ENCODE measurements at regions not wholly inside any gene's neighbourhood (a gene's known extent, or its start where the extent isn't known, plus 50 kb on each side); places are given as distances from the start of the nearest gene placed in this dataset.
"Not testable (repeated sequence)": the region's sequence is repeated elsewhere in the genome, so short reads cannot be mapped to it uniquely, and the experiment has no call there.

DNA sequence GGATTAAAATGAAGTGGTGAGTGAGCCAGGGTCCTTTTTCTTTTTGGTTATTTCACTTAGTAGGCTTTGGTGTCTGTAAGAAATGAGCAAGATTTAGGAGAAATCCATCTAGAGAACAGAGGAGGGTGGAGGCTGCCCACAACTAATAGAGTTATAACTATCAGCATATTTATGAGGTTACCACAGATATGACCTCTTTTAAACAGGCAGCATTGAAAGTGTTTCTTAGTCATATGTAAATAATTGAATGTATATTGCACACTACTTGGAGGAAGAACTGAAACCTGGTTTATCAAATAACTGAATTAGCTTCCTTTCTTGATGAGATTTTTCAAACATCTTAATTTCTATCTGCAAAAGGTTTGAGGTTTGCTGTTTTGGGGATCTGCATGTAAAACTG is 483.1 kb upstream of the PIK3R1 start:
- FAIRE-seq = no peak

DNA sequence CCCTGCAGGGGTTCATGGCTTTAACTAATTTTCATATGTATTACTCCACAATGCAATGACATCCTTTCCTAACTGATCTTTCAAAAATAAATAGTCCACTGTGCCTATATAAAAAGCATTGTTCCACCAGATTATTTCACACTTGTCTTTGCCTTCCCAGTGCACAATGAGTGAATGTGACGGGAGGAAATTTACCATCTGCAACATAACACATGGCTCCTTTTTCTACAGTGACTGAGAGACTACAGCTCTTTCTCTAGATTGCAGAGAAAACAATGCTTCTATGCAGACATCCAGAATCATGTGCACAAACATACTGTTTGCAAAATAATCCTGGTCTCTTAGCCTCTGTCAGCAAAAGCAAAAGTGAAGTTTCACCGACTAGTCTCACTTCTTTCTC is 483.7 kb upstream of the PIK3R1 start:
- no peak for FAIRE-seq

DNA sequence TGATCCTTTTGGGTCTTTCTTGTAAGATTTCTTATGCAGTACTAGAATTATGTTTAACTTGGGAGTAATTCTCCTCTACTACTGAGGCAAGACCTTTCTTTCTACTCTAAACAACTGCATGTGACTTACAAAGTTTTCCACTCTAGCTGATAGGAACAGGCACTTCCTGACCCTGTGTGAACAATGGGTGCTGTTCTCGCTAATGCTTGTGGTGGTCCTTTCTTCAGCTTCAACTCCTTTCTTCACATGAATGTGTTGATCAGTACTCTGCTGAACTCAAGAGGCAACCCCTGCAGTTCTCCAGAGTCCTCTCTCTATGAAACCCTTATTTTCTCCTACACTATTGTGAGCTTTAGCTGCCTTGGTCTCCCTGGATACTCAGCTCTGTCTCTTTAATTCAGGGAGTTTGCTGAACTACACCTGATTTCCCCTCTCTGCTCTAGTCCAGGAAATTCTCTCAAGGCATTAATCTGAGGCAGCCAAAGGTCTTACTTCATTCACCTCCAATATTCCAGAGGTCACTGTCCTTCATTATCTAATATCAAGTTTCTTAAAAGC is 484.6 kb upstream of the PIK3R1 start:
- FAIRE-seq = no peak

GRCh38 chr5:67728326-67728890 is 487.1 kb upstream of the PIK3R1 start:
- FAIRE-seq = no peak

- no peak for FAIRE-seq
Observed at GRCh38 chr5:67725604-67726003, 490.0 kb upstream of the PIK3R1 start.

GRCh38 chr5:67724412-67725135 is 491.0 kb upstream of the PIK3R1 start:
- no peak for FAIRE-seq

DNA sequence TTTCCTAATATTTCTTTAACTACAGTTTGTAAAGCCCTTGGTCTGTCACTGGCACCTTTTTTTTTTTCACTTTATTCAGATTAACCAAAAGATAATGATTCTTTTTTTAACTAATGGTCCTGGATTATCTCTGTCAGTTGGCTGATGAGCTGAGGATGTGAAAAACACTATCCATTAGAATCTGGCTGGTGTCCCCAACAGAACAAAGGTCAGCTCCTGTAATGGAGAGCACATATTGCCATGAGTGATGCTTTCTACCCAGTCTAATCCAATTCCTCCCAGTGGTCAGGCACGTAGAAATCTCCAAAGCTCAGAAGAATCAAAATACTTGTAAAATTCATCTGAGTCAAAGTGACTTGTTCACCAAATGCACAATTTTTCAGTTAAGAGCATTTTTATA is 491.7 kb upstream of the PIK3R1 start:
- no peak for FAIRE-seq

DNA sequence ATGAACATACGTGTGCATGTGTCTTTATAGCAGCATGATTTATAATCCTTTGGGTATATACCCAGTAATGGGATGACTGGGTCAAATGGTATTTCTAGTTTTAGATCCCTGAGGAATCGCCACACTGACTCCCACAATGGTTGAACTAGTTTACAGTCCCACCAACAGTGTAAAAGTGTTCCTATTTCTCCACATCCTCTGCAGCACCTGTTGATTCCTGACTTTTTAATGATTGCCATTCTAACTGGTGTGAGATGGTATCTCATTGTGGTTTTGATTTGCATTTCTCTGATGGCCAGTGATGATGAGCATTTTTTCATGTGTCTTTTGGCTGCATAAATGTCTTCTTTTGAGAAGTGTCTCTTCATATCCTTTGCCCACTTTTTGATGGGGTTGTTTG is 493.0 kb upstream of the PIK3R1 start:
- not testable (repeated sequence) for FAIRE-seq

DNA sequence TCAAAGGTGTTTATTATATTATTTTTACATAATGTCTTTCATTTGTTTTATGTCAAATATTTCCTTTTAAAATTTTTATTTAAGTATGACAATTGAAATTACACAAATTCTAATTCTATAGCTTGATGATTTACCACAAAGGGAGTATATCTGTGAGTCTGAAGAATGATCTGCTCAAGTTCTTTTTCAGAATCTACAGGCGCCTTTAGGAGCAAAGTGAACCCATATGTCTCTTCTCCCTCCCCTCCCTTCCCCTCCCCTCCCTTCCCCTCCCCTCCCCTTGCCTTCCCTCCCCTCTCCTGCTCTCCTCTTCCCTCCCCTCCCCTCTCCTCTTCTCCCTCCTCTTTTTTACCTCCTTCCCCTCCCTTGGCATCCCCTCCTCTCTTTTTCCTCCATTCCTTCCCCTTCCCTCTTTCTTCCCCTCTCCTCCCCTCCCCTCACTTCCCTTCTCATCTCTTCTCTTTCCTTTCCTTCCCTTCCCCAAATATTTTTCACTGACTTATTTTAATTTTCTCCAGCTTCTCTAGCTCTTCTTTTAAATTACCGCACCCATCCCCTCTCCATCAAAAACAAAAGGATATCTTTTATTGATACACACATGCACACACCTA is 495.3 kb upstream of the PIK3R1 start:
- FAIRE-seq = no peak

DNA sequence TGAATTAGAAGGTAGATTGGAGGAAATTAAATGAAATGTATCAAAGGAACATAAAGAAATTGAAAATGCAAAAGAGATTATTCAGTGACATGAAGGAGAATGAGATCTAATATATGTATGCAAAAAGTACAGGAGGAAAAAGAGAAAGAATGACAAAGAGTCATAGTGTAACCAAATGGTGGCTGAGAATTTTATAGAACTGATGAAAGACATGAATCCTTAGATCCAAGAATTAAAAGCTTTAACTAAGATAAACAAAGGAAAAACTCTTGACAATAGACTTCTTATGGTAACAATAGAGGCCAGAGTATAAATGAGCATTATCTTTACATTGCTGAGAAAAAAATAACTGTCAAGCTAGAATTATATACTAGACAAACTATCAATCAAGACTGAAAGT is 505.4 kb upstream of the CD180 start:
- no peak for FAIRE-seq

- no peak for FAIRE-seq
Observed at GRCh38 chr5:67699560-67699959, 503.0 kb upstream of the CD180 start.

GRCh38 chr5:67696446-67696845 is 499.8 kb upstream of the CD180 start:
- no peak for FAIRE-seq

DNA sequence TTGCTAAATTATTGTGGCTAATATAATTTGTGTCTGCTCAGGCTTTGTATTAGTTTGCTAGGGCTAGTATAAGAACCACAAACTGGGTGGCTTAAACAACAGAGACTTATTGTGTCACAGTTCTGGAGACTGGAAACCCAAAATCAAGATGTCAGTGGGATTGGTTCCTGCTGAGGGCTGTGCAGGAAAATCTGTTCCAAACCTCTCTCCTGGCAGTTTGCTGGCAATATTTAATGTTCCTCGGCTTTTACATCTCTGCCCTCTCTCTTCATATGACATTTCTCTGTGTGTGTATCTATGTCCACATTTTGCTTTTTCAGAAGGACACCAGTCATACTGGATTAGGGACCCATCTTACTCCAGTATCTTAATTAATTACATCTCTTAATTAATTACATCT is 498.8 kb upstream of the CD180 start:
- no peak for FAIRE-seq

GRCh38 chr5:67694810-67695191 is 498.2 kb upstream of the CD180 start:
- no peak for FAIRE-seq

DNA sequence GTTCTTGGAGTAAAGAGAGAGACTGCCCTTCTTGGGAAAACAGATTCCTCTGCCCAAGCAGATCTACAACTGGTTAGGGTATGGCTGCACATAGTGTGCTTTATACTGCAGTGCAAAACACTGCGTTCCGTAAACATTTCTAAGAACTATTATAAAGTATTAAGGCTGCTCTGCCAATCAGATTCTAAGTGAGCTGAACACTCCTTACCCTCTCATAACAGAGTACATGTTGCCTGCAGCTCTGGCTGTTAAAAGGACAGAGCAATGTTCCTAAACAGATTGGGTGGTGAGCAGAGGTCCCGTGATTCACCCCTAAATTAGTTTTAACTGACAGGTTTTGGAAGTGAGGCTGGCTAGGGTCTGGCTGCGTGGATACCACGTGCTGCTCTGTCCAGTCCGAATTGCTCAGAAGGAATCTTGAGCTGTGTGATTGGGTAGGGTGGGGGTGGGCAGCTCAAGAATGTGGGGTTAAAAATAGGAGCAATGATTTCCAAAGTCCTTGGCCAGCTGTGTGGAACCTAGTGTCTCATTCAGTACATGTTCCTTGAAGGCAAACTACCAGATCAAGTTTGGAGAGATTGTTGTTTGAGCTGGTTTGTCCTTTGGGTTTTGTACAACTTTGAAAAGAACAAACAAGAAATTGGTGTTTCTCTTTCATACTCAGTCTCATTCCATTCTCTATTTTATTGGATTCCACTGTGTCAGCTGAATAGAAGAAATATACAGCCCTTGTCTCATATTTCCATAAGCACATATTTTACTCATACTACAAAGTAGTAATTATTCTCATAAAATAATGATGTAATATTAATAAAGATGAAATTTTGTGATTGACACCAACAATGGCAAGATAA is 497.6 kb upstream of the CD180 start:
- FAIRE-seq = no peak

DNA sequence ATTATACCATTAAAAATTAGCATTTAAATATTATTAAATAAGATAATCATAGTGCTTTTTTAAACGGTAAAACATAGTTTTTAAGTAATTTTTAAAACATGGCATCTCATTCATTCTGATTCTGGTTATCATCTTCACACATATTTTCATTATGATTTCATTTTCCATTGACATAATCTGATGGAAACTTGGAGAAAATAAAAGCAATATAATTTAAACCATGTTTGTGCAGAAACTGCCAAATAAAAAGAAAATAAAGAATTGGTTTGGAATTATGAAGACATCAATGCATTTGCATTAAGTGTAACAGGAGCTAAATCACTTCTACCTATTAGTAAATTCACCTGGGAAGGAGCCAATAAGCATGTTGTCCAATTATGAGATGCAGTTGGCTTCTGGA is 490.1 kb upstream of the CD180 start:
- no peak for FAIRE-seq

- no peak for FAIRE-seq
Observed at GRCh38 chr5:67681703-67682102, 485.1 kb upstream of the CD180 start.

DNA sequence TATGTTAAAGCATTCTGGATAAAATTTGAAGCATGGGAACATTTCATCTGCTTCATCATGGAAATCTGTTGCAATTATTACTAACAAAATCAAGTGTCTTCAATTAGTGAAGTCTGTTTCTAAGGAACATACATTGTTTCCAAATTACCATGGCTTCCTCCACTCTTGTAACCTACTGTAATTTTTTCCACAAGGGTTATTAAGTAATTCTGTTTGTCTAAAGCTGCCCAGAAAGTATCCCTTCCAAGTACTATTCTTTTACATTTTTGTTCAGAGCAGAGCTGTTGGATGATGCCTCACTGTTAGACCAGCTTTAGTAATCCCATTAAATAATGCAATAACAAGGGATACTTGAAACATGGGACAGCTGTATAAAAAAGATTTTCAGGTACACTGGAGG is 483.5 kb upstream of the CD180 start:
- no peak for FAIRE-seq

- FAIRE-seq = no peak
Observed at GRCh38 chr5:67679184-67679841, 482.7 kb upstream of the CD180 start.

DNA sequence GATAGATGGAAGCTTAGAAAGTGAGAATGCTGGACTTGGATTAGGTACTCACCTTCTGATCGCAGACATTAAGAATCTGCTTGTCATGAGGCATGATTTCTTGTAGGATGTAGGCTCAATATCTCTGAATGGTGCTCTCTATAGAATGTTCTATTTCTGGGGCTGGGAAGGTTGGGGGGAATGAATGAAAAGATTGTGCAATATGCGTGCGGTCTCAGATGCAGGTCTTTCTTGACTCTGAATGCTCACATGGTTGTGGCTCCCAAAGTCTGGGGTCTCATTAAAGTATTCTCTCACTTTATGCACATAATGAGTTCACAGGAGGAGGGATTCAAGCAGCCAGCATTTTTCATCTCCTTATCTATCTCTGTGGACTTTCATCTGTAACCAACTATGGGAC is 482.0 kb upstream of the CD180 start:
- FAIRE-seq = no peak

DNA sequence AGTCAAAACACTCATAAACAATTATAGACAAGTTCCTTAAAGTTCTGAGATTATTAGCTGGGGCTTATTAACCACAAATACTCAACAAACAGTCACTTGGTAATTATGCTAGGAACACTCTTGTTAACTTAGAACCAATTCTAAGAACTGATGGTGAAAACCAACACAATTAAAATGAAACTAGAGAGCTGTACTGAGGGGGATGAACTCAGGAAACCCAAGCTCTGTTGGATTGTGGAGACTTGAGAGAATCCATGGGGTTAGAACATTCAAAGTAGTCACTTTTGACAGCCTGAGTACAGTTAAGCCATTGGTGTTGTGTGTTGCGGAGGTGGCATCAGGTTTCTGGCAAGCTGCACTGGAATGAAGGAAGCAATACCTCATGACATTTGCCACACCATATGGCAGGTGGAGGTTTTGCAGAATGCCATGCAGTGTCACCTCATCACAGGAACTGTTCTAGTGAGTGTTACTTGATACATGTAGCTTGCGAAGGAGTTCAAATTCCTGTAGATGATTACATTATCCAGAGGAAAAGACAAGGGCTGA is 480.9 kb upstream of the CD180 start:
- no peak for FAIRE-seq

DNA sequence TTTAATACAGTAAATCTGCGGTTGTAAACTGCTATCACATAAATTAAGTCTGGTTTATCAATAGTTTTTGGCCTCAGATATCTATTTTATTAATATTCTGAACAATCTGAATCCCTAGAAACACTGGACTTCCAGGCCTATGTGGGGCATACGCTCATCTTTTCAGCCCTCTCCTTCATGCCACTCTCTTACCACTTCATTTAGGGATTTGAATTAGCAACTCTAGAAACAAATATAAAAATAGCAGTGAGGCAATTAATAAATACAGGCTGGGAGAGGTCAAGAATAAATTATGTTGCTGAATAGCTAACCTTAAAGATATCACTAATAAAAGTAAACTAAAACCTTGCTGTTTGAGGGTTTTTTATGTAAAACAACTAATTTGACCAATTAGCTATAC is 480.3 kb upstream of the CD180 start:
- no peak for FAIRE-seq

Measured in islet of Langerhans (tissue), 1 donor.